ENCODE measurements at regions not wholly inside any gene's neighbourhood (a gene's known extent, or its start where the extent isn't known, plus 50 kb on each side); places are given as distances from the start of the nearest gene placed in this dataset.

DNA sequence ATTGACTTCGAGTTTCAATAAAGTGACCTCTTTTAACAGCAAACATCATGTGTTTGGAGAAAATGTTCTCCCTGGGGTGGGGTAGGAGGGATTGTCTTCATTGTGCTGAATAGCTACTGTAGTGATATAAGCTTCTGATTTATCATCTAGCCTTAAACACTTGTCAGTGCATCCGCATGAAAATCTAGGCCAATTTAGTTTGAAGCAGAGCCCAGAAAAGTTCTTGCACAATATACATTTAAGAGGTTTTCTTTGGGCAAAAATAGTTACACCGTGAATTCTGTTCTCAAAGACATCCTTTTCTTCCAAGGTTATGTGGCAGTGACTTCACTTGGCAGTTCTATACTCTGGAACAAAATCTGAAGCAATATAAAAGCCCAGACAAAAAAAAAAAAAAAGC lies 136.0 kb upstream of the IFNG-AS1 start:
- TF ChIP-seq, protein P1, sequence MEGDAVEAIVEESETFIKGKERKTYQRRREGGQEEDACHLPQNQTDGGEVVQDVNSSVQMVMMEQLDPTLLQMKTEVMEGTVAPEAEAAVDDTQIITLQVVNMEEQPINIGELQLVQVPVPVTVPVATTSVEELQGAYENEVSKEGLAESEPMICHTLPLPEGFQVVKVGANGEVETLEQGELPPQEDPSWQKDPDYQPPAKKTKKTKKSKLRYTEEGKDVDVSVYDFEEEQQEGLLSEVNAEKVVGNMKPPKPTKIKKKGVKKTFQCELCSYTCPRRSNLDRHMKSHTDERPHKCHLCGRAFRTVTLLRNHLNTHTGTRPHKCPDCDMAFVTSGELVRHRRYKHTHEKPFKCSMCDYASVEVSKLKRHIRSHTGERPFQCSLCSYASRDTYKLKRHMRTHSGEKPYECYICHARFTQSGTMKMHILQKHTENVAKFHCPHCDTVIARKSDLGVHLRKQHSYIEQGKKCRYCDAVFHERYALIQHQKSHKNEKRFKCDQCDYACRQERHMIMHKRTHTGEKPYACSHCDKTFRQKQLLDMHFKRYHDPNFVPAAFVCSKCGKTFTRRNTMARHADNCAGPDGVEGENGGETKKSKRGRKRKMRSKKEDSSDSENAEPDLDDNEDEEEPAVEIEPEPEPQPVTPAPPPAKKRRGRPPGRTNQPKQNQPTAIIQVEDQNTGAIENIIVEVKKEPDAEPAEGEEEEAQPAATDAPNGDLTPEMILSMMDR (IDR thresholded peaks at IDR 0.05) = no peak
- TF ChIP-seq POLR2A (IDR thresholded peaks at IDR 0.05) = no peak
- intact Hi-C loops (cut with DNase I; ENCODE audit: low total_unique reads) = no loop called here
- 21 to 26% methylated on average over 3 of the region's 3 CpGs for WGBS, 2 donors
- no peak overlapping the region for H3K4me3 ChIP-seq (ENCODE audit: low read depth, poor library complexity, severe bottlenecking)
- no peak for DNase-seq (ENCODE audit: low spot score in 2 of 2)

DNA sequence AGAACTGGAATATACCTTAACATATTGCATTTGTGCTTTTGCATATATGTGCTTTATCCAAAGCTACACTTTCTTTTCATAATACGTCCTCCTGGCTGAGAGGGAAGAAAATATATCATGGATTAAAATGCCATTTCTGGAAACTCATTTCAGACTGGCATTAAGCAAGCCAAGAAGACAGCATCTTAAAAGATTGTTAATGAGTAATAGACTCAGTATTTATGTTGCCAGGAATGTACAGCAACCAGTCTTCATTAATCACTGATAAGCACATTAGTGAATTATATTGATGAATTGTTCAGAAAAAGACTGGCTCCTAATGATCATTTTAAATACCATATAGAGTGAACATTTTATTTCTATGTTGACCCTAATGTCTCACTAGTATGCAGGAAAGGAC lies 134.9 kb upstream of the IFNG-AS1 start:
- TF ChIP-seq, protein P1 (IDR thresholded peaks at IDR 0.05) = no peak
- TF ChIP-seq POLR2A (IDR thresholded peaks at IDR 0.05) = no peak
- intact Hi-C loops (cut with DNase I; ENCODE audit: low total_unique reads) = no loop called here
- 57 to 64% methylated on average over 1 of the region's 1 CpG for WGBS, 2 donors

DNA sequence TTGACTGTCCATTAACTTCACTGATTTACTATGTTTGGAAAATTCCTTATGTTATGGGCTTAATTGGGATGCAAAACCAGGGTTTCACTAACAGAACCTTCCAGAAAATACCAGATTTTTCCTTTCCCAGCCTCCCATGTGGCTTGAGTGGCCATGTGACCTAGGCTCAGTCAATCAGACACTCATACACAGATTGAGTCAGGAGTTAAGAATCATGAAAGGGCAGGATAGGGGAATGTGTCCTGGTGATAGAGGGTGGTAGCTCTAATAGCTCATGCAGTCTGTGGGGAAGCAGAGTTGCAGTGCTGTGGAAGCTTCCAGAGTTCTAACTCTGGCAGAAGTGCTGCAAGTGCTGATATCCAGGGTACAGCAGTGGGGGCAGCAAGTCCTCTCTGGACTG lies 134.1 kb upstream of the IFNG-AS1 start:
- no peak overlapping the region for H3K4me3 ChIP-seq (ENCODE audit: low read depth, poor library complexity, severe bottlenecking)
- intact Hi-C loops (cut with DNase I; ENCODE audit: low total_unique reads) = no loop called here
- TF ChIP-seq POLR2A (IDR thresholded peaks at IDR 0.05) = no peak
- TF ChIP-seq, protein P1 (IDR thresholded peaks at IDR 0.05) = no peak
- DNase-seq (ENCODE audit: low spot score in 2 of 2) = no peak

More for the DNA sequence above, 134.9 kb upstream of the IFNG-AS1 start:
- DNase-seq (ENCODE audit: low spot score in 2 of 2) = no peak
- no peak overlapping the region for H3K4me3 ChIP-seq (ENCODE audit: low read depth, poor library complexity, severe bottlenecking)

DNA sequence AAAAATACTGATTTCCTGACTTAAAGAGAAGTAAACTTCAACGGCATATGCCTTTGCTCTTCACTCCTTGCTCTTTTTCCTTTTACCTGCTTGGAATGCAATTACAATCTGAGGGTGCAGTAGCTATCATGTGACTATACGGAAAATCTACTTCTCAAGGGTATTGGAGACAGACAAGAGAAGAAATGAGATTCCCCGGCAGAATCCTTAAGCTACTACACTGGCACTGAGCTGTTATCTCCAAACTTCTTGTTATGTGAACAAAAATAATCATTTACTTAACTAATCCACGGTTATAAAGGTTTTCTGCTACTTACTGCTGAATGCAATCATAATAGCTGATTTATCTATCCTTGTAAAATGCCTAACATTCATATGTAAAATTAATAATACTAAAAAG lies 118.0 kb upstream of the IFNG-AS1 start:
- no peak for DNase-seq (ENCODE audit: low spot score in 2 of 2)
- intact Hi-C loops (cut with DNase I; ENCODE audit: low total_unique reads) = no loop called here
- TF ChIP-seq, protein P1 (IDR thresholded peaks at IDR 0.05) = no peak
- TF ChIP-seq POLR2A (IDR thresholded peaks at IDR 0.05) = no peak
- WGBS, 2 donors = 84 to 87% methylated on average over 4 of the region's 4 CpGs
- H3K4me3 ChIP-seq (ENCODE audit: low read depth, poor library complexity, severe bottlenecking) = no peak overlapping the region

DNA sequence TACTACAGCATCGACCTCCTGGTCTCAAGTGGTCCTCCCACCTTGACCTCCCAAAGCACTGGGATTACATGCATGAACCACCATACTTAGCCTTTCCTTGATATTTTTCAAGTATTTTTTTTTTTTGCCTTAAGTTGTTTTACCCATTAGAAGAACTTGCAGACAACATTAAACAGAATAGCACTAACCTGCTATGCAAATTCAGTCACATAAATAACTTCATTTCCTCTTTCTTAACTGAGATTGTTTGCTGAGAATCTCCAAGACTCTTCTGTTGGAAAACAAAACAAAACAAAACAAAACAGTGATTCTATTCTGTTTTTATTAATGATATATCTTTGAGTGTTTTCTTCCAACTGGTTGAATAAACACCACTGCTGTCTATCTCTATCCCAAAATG lies 115.9 kb upstream of the IFNG-AS1 start:
- TF ChIP-seq, protein P1 (IDR thresholded peaks at IDR 0.05) = no peak
- TF ChIP-seq POLR2A (IDR thresholded peaks at IDR 0.05) = no peak
- intact Hi-C loops (cut with DNase I; ENCODE audit: low total_unique reads) = no loop called here
- DNase-seq (ENCODE audit: low spot score in 2 of 2) = no peak
- H3K4me3 ChIP-seq (ENCODE audit: low read depth, poor library complexity, severe bottlenecking) = no peak overlapping the region
- WGBS, 2 donors = 83 to 93% methylated on average over 1 of the region's 1 CpG

DNA sequence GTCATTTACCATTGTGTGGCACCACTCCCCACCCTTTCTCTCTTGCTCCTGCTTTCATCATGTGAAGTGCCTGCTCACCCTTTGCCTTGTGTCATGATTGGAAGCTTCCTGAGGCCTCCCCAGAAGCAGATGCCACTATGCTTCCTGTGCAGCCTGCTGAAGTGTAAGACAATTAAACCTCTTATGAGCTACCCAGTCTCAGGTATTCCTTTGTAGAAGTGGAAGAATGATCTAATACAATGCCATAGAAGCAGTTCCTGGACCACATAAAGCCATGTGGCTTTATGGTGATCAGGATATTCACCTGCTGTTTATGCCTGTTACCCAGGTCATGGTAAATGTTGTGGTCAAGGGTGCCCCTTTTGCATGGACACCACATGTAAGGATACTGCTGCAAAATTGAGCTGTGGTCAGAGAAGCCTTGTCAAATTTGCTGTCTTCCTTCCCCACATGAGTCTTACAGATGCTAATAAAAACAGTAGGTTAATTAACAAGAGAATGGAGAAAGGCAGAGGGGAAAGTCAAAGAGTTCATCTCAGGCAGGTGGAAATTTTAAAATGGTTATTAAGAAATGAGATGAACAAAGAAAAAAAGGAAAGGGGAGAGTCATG lies 112.8 kb upstream of the IFNG-AS1 start:
- intact Hi-C loops (cut with DNase I; ENCODE audit: low total_unique reads) = no loop called here
- DNase-seq (ENCODE audit: low spot score in 2 of 2) = no peak
- H3K4me3 ChIP-seq (ENCODE audit: low read depth, poor library complexity, severe bottlenecking) = no peak overlapping the region
- TF ChIP-seq, protein P1 (IDR thresholded peaks at IDR 0.05) = no peak
- TF ChIP-seq POLR2A (IDR thresholded peaks at IDR 0.05) = no peak
